NCI-H510A treated with DMSO at 0.1 percent for 48 hours (cell line): ENCODE measurements at regions not wholly inside any gene's neighbourhood (a gene's known extent, or its start where the extent isn't known, plus 50 kb on each side); places are given as distances from the start of the nearest gene placed in this dataset.
"Not testable (repeated sequence)": the region's sequence is repeated elsewhere in the genome, so short reads cannot be mapped to it uniquely, and the experiment has no call there.

ENCODE experiments used
- DNase-seq: peaks from one replicate; lab custom pipeline; 2025; lab: John Stamatoyannopoulos, UW

DNA sequence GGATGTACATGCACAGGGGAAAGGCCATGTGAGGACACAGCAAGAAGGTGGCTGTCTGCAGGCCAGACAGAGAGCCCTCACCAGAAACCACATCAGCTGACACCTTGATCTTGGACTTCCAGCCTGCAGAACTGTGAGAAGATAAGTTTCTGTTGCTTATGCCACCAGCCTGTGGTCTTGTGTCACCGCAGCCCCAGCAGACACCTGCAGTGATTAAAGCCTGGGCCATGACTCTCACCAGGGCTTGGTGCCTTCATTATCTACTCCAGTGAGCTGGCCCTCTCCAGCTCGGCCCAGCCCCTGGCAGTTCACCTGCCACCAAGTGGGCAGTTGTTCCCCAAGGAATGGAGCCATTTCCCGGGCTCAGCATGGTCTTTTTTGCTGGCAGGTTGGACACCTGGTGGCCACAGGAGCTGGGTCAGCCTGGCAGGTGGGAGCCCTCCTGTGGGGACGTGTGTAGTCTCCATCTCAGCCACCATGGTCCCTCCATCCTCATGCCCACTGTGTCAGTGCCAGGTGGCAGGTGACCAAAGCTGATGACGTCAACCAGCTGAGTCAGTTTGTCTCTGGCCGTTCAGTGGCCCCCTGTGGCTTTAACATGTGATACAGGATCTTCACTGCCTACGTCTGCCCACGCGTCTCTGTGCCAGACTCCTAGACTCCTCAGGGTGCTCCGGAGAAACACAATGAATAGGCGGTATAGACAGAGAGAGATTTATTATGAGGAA lies 99.9 kb upstream of the PPP1R26 start:
- DNase-seq = no peak

DNA sequence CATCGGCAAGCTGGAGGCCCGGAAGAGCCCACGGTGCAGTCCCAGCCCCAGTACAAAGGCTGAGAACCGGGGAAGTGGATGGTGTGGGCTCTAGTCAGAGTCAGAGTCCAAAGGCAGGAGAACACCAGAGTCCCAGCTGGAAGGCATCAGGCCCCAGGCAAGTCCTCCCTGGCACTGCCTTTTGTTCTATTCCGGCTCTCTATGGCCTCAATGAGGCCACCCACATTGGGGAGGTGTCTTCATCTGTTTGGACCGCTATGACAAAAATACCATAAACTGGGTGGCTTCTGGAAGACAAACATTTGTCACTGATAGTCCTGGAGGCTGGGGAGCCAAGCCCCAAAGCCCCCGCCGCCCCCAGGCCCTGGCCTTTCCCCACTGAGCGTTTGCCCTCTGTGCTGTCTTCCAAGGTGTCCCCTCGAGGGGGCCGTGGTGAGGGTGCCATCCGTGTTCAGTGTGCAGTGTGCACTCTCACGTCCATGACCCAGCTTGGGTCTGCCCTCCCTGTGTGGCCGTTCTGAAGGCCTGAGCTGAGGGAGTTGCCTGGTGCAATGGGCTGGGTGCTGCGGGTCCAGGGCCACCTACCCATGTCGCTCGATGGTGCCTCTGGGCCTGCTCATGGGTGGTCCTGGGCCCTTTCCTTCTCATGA lies 99.1 kb upstream of the PPP1R26 start:
- DNase-seq = no peak

DNA sequence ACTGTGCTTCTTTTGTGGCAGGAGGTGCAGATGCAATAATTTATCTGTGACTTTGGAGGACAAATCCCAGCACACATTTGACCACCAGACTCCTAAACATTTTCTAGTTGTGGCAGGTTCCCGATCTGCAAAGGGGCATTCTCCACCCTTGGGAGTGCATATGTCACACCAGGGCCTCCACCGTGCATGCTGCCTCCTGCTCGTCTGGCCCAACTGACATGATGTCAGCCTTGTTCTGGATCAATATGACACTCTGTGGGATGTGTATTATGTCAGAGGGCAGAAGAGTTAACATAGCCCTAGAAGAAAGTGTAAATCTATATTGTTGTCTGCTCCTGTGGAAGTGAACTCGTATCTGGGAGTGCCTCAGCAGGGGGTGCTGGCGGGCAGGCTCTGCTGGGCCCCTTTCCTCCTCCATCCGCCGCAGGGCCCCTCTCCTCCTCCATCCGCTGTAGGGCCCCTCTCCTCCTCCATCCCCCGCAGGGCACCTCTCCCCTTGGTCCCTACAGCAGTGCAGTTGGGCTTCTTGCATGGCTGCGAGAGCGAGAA lies 97.7 kb upstream of the PPP1R26 start:
- no peak for DNase-seq

DNA sequence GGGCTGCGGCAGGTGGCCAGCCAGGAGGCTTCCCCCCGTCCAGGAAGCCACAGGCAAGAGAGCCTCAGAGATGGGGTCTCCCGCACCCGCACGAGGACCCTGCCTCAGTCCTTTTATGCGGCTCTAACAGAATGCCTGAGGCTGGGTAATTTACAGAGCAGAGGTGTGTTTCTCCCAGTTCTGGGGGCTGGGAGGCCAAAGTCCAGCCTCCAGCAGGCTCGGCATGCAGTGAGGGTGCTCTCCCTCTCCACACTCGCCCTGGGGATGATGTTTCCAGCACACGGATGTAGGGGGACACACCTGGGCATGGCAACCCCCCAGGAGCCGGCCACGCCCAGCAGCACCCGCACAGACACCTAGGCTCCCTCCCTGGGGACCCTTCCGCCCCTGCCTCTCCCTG lies 95.4 kb upstream of the PPP1R26 start:
- DNase-seq = no peak

DNA sequence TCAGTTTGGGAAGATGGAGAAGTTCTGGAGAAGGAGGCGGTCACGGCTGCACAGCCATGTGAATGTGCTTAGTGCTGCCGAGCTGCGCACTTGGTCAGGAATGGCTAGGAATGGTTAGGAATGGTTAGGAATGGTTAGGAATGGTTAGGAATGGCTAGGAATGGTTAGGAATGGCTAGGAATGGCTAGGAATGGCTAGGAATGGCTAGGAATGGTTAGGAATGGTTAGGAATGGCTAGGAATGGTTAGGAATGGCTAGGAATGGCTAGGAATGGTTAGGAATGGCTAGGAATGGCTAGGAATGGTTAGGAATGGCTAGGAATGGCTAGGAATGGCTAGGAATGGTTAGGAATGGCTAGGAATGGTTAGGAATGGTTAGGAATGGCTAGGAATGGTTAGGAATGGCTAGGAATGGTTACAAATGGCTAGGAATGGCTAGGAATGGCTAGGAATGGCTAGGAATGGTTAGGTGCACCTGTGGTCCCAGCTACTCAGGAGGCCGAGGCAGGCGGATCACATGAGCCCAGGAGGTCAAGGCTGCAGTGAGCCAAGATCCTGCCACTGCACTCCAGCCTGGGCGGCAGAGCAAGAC lies 94.7 kb upstream of the PPP1R26 start:
- not testable (repeated sequence) for DNase-seq

DNA sequence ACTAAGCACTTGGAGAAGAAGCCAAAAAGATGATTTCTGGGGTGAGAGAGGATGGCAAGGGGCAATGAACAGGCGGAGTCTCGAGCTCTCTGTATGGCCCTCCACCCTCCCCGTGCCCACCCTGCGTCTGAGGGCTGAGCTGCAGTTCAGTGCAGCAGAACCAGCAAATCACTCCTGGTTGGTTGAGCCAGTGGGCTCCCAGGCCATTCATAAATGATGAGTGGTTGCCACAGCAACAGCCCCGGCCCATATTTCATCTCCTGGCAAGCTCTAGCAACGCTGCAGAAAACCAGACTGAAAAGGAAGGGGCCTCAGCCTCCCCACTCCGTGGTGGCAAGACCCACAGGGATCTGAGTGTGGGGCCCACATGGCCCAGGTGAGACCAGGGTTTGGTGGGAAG lies 93.8 kb upstream of the PPP1R26 start:
- DNase-seq = no peak

DNA sequence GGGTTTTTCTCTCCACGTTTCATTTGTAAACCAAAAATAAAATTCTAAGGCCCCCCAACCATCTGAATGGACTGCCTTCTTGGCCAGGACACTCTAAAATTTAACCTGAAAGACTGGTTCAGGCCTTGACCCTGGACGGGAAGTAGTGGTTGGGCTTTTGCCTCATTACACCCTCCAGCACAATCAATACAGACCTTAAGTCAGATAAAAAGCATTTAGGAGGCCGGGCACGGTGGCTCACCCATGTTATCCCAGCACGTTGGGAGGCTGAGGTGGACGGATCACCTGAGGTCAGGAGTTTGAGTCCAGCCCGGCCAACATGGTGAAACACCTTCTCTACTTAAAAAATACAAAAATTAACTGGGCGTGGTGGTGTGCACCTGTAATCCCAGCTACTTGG lies 91.6 kb upstream of the PPP1R26 start:
- no peak for DNase-seq

DNA sequence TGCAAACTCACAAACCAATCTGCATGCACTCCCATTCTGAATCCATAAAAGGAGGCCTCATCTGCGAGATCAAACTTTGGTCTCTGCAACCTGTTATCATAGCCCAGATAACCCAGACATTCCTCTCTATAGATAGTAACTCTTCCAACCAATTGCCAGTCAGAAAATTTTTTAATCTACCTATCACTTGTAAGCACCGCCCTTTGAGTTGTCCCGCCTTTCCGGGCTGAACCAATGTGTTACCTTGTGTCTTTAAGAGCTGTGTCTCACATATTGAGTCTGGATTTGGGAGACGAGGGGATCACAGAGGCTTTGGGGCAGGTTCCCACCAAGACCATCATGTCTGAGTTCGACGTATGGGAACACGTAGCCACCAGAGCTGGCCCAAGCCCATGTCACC lies 91.1 kb upstream of the PPP1R26 start:
- DNase-seq = no peak

DNA sequence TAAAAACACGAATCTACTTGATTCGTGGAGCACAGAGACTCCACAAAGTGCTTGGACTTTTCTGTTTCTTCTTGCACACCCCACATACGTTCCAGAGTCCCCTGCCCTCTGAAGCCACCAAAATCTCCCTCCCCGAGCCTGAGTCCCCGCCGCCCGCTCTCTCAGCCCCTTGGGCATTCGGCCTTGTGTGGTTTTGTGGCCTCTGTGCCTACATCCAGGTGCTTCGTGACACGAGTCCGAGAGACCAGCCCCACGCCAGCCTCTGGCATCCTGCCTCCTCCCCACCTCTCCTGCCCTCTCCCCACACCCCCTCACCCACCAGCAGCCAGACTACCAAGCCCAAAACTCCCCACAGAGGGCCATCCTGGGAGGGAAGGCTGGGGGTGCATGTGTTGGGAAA lies 87.8 kb upstream of the PPP1R26 start:
- no peak for DNase-seq

DNA sequence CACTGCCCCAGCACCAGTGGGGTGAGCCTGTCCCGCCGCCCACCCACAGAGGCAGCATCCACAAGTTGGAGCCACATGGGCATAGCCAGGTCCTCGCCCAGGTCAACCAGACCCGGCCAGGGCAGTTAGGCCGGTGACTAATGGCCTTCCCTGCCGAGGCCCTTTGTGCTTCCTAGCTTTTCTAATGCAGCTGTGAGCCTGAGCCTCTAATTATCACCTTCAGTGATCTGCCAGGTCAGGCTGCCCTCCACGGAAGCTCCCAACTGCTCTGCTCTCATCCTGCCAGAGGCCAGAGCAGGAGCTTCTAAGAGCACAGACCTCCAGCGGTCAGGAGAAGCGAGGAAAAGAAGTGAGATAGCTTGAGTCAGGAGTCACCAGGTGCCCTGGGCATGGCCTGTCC lies 87.1 kb upstream of the PPP1R26 start:
- DNase-seq = no peak

DNA sequence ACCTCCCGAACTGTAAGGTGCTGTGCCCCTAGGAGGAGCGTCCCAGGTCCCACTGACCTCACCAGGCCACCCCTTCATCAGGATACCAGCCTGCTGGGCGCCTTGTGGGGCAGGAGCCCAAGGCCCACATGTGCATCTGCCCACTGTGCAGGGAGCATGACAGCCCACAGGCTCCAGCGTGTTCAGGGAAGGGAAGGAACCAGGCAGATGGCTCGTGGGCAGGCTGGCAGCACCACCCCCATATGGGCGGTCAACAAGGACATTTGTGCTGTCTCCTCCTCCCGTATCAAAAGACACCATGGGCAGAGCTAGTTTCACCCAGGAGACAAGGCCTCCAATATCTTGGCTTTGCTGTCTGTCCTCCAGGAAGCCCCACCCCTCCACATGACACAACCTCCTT lies 85.5 kb upstream of the PPP1R26 start:
- no peak for DNase-seq

DNA sequence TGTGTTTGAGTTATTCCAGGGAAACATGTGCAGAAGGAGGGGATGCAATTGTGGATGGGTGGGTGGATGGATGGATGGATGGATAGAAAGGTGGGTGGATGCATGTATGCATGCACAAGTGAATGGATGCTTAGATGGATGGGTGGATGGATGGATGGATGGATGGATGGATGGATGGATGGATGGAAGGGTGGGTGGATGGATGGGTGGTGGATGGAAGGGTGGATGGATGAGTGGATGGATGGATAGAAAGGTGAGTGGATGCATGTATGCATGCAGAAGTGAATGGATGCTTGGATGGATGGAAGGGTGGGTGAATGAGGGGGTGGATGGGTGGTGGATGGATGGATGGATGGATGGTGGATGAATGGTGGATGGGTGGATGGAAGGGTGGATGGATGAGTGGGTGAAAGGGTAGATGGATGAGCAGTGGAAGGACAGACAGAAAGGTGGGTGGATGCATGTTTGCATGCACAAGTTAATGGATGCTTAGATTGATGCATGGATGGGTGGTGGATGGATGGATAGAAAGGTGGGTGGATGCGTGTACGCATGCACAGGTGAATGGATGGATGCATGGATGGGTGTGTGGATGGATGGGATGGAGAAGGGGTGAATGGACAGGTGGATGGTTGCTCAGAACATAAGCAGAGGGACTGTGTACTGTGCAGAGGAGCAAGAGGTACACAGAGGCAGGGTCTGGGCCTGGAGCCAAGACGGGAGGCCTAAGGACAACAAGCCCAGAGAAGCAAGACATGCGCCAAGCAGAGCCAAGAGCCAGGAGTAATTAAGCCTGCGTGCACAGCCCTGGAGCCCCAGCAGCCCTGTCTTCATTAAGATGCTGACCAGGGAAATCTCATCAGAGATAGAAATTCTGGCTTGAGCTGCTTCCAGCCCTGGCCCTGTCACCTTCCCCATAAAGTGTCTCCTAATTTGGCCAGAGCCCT lies 84.6 kb upstream of the PPP1R26 start:
- no peak for DNase-seq

DNA sequence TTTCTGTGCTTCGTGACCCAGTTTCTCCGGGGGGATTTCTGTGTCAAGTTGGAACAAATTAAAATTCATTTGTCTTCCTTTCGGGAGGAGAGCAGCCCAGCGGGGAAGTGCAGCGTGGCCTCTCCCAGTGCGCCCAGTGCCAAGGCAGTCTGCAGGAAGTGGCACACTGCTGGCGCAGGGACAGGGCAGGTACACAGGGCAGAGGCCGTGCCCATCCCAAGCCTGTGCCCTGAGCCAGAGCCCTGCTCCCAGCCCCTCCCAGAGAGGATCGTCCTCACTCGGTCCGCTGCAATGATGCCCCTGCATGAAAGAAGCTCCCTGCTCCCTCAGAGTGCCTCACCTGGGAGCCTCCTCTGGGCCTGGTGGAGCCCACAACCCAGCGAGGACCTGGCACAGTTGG lies 82.4 kb upstream of the PPP1R26 start:
- no peak for DNase-seq

DNA sequence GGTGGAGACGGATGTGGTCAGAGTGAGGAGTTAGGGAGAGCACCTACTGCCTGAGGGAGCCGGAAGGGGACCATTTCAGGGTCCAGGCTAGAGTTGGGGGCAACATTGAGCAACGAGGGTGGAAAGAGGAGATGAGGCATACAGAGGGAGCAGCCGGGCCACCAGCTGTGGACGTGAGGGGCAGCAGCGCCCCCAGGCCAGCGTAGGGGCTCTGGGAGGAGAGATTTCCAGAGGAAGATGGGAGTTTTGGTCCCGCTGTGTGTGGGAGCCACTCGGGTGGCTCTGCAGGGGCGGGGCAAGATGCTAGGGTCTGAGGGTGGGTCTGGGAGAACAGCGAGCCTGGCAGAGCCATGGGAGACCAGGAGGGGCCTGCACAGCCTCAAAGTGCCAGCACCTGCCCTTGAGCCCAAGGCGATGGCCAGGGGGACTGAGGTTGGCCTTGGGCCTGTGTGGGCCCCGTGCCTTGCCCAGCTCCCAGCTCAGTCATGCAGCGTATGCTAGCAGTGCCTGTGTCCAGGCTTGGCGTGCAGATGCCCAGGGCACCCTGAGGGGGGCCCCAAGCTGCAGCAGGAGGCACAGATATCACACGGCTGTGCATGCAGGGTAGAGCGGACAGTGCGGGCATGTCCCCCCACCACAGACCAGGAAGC lies 80.5 kb upstream of the PPP1R26 start:
- DNase-seq = no peak

DNA sequence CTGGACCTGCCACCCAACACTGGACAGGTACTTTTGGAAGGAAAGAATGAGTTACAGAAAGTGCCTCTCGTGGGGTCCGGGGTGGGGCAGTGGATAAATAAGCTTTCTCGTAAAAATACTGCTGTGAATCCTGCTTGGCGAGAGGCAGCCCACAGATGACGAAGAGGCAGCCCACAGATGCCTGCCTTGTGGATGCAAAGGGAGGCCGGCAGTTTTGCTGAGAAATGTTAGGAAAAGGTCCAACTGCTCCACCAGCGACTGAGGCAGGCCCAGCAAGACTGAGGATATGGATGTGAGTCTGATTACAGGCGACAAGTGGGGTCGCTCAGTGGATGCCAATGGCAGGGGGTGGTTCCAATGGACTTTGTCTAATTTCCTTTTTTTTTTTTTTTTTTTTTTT lies 79.1 kb upstream of the PPP1R26 start:
- DNase-seq = no peak

DNA sequence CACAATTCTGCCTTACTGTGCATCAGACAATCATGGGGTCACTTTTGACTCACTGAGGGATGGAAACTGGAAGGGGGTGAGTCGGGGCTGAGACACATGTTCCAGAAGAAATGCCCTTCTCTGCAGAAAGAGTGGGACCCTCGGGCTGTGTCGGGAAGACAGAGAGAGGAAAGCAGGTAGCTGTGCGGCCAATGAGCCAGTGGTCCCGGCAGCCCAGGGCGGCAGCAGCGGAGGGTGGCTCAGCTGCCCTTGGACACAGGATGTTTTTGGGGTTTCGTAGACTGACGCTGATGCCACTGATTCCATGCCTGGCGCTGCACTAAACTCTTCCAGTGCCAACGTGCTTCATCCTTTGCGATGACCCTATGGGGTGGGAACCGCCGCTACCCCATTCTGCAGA lies 78.4 kb upstream of the PPP1R26 start:
- no peak for DNase-seq

DNA sequence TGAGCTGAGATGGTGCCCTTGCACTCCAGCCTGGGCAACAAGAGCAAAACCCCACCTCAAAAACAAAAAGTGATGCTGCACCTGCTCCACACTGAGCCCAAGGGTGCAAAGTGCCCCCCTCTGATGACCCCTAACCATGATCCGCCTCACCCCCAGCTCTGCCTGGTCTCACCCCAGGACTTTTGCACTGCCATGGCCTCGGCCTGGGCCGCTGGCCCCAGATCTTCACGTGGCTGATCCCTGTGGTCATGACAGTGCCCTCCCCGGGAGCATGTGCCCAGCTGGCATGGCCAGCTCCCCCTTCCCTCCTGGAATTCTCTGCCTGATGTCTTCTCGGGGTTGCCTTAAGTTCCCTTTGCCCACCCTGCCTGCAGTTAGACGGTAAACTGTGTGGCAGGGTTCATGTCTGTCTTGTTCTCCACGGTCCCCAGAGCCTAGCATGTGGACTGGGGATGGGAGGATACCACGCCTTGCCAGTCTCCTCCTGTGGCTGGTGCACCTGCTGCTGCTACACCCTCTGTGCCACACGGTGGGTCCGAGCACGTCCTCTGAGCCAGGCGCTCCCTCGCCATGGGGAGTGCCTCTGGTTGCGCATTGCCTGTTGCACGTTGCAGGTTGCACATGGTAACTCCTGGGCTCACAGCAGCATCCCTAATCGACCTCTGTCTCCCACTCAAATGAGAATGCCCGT lies 77.4 kb upstream of the PPP1R26 start:
- DNase-seq = no peak

DNA sequence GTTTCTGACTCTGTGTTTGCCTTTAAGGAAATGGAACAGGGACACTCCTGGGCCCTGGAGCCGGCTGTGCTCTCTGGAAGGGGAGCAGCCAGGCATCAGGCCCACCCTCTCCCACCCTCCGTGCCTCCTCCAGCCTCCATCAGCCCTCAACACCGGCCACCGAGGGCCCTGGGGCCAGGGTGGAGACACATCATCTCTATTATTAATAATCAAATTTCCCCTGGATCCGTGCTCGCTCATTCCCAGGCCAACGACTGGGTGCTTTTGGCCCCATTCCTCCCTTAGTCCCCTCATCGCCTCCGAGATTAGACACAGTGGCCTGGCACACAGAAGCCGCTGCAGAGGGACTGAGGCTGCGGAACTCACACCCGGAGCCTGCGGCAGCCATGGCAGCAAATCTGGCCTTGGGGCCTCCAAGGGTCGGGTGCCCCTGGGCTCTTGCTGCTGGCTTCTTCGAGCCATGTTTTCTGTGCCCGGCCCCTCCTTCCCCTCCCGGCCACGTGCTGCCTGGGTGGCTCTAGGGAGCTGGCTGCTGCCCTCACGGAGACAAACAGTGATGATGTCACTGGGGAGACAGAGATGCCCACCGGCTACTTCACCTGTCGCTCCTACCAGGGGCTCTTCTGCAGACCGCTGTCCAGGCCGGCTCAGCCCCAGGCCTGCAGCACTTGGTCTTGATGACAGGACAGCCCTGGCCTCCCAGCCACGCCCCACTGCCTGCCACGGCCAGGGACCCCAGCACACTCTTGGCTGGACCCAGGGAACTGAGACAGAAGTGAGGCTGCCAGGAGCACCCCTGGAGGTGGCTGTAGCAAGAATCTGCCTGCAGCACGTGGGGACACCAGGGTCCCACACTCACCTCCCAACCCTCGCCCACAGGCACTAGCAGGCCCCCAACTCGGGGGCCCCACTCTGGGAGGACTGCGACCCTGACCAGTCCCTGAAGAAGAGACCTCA lies 76.6 kb upstream of the PPP1R26 start:
- no peak for DNase-seq

DNA sequence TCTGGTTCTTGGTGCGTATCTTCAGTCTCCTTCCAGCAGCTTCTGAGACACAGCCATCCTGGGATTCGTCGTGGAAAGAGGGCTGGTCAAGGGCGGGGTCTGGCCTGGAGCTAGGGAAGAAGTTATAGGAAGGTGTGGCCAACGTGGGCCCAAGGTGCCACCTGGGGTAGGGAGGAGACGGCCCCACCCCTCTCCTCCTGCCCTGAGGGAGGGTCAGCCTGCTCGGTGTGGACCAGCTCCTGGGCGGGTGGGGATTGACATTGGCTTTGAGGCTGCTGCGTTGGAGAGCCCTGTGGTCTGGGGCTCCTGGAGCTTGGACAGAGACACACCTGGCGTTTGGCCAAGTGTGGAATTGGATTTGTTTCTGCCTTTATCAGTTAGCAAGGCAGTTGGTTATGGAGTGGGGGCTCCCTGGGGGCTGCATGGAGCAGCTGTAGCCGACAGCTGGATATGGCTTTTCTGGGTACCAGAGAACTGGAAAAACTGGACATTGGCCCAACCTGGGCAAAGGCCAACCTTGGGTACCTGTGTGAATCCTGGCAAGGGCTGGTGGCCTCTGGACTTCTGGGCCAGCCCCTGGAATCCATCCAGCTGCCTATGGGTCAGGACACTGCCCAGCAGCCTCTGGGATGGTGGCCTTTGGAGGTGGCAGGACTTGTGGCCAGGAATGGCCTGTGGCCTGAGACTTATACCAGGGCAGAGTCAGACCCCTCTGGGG lies 75.7 kb upstream of the PPP1R26 start:
- DNase-seq = no peak
